ENCODE measurements at regions not wholly inside any gene's neighbourhood (a gene's known extent, or its start where the extent isn't known, plus 50 kb on each side); places are given as distances from the start of the nearest gene placed in this dataset.

DNA sequence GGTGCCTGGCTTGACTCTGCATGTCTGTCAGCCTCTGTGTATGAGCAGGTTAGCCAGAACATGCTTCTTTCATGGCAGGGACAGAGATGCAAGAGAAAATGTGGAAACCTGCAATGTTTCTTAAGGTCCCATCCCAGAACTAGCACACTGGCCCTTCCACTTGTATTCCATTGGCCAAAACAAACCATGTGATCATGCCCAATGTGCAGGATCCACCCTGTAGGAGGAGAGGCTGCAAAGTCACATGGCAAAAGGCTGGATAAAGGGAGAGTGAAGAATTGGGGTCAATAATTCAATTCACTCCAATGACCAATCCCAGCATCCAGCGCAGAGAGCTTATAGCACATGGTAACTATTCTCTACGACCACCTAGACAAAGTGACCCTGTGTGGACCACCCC, 405.5 kb downstream of the MIAT start:
- no peaks in the 10 kb centered on the region for H3K9me3 ChIP-seq
- TF ChIP-seq, protein P1, sequence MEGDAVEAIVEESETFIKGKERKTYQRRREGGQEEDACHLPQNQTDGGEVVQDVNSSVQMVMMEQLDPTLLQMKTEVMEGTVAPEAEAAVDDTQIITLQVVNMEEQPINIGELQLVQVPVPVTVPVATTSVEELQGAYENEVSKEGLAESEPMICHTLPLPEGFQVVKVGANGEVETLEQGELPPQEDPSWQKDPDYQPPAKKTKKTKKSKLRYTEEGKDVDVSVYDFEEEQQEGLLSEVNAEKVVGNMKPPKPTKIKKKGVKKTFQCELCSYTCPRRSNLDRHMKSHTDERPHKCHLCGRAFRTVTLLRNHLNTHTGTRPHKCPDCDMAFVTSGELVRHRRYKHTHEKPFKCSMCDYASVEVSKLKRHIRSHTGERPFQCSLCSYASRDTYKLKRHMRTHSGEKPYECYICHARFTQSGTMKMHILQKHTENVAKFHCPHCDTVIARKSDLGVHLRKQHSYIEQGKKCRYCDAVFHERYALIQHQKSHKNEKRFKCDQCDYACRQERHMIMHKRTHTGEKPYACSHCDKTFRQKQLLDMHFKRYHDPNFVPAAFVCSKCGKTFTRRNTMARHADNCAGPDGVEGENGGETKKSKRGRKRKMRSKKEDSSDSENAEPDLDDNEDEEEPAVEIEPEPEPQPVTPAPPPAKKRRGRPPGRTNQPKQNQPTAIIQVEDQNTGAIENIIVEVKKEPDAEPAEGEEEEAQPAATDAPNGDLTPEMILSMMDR (IDR thresholded peaks at IDR 0.05): no peak
- TF ChIP-seq POLR2A (IDR thresholded peaks at IDR 0.05) (no peak), POLR2AphosphoS5 (IDR thresholded peaks at IDR 0.05; ENCODE audit: insufficient read depth in 1 of 2, low read depth in 1 of 2) (no peak)
- H3K27me3 ChIP-seq: no peaks in the 10 kb centered on the region
- intact Hi-C loops (cut with DNase I): no loop called here
- no peak overlapping the region for H3K27ac ChIP-seq
- H3K4me3 ChIP-seq: no peak overlapping the region
- no peak for DNase-seq (ENCODE audit: extremely low spot score in 2 of 2)
- no peaks in the 10 kb centered on the region for H3K4me1 ChIP-seq
- H3K36me3 ChIP-seq: no peaks in the 10 kb centered on the region

DNA sequence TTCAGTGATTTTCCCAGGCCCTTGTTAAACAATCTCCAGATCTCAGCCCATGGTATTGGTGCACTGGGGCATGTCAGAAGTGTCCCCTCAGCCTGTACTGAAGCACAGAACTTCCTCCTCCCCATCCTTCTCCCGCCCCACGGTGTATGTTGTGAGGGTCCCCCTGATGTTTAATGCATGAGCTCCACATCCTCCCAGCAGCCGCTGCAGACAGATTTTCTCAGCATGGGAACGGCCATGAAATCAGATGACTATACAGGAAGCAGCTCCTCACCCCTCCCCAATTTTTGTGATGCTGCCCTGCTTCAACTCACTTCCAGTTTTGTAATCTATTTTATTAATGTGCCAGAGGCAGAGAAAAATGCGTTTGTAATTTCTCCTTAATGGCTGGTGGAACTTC, 406.0 kb downstream of the MIAT start:
- DNase-seq (ENCODE audit: extremely low spot score in 2 of 2): no peak
- intact Hi-C loops (cut with DNase I): no loop called here
- no peak for TF ChIP-seq POLR2A (IDR thresholded peaks at IDR 0.05)

DNA sequence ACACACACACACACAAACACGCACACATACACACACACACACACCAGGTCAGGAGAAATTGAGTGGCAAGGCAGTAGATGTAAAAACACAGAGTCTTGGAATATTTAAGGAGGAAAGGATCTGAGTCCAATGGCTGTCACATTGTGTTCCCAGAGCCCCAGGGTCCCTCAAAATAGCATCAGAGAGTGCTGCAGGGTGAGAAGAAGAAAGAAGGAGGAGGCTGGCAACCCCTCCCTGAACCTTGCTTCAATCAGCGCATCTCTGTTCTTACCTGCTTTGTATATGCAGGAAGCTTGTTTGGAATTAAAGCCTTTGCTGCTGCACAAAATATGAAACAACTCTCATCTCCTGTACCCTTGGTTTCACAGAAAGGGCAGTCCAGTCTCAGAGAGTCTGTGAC, 406.5 kb downstream of the MIAT start:
- Histone ChIP-seq H3K27ac (no peak overlapping the region), H3K4me3 (no peak overlapping the region), H3K4me1 (no peaks in the 10 kb centered on the region), H3K9me3 (no peaks in the 10 kb centered on the region), H3K27me3 (no peaks in the 10 kb centered on the region), H3K36me3 (no peaks in the 10 kb centered on the region)
- intact Hi-C loops (cut with DNase I): no loop called here
- DNase-seq (ENCODE audit: extremely low spot score in 2 of 2): no peak
- no peak for TF ChIP-seq POLR2AphosphoS5 (IDR thresholded peaks at IDR 0.05; ENCODE audit: insufficient read depth in 1 of 2, low read depth in 1 of 2)
- TF ChIP-seq, protein P1 (IDR thresholded peaks at IDR 0.05): no peak
- TF ChIP-seq POLR2A (IDR thresholded peaks at IDR 0.05): no peak

More for the DNA sequence above, 406.0 kb downstream of the MIAT start:
- Histone ChIP-seq H3K4me1 (no peaks in the 10 kb centered on the region), H3K4me3 (no peak overlapping the region), H3K27me3 (no peaks in the 10 kb centered on the region), H3K36me3 (no peaks in the 10 kb centered on the region), H3K27ac (no peak overlapping the region), H3K9me3 (no peaks in the 10 kb centered on the region)

DNA sequence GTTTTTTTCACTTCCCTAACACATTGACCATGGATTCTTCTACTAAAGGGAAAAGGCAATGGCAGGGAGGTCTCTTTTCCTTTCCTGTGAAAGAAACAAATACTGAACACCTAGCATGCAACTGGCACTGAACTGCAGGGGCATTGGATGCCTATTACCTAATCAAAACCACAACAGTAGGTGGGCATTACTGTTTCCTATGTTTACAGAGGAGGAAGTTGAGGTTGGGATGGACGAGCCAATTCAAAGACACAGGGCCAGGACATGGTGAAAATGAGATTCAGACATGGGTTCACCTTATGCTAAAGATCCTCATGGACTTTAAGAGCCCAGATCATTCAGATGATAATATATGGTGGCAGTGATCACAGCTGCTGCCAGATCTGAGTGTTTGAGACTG, 407.0 kb downstream of the MIAT start:
- DNase-seq (ENCODE audit: extremely low spot score in 2 of 2): no peak
- intact Hi-C loops (cut with DNase I): no loop called here
- H3K4me3 ChIP-seq: no peak overlapping the region
- TF ChIP-seq POLR2A (IDR thresholded peaks at IDR 0.05): no peak
- TF ChIP-seq, protein P1 (IDR thresholded peaks at IDR 0.05): no peak
- TF ChIP-seq POLR2AphosphoS5 (IDR thresholded peaks at IDR 0.05; ENCODE audit: insufficient read depth in 1 of 2, low read depth in 1 of 2): no peak
- H3K4me1 ChIP-seq: no peaks in the 10 kb centered on the region
- H3K9me3 ChIP-seq: no peaks in the 10 kb centered on the region
- H3K36me3 ChIP-seq: no peaks in the 10 kb centered on the region
- no peak overlapping the region for H3K27ac ChIP-seq
- H3K27me3 ChIP-seq: no peaks in the 10 kb centered on the region

DNA sequence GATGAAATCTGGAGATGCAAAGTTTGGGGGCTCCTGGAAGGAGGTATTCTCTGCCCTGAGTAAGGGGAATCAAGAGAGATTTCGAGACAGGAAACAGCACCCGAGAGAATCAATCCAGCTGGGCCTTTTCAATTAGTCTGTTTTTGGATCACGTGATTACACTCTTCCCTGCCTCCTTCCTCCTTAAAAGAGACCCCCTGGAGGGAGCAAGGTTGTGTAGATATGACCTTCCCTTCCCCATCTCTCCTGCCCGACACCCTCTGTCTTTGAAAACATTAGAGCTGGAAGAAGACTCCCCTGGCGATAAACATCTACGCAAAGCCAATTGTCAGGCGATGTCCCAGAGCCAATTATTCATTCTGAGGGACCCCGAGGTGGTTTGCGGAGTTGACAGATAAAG, 407.9 kb downstream of the MIAT start:
- H3K27ac ChIP-seq: no peak overlapping the region
- no peaks in the 10 kb centered on the region for H3K36me3 ChIP-seq
- no peak overlapping the region for H3K4me3 ChIP-seq
- no peaks in the 10 kb centered on the region for H3K9me3 ChIP-seq
- DNase-seq (ENCODE audit: extremely low spot score in 2 of 2): no peak
- H3K4me1 ChIP-seq: no peaks in the 10 kb centered on the region
- TF ChIP-seq, protein P1 (IDR thresholded peaks at IDR 0.05): no peak
- TF ChIP-seq POLR2AphosphoS5 (IDR thresholded peaks at IDR 0.05; ENCODE audit: insufficient read depth in 1 of 2, low read depth in 1 of 2) (no peak), POLR2A (IDR thresholded peaks at IDR 0.05) (no peak)
- intact Hi-C loops (cut with DNase I): no loop called here
- H3K27me3 ChIP-seq: no peaks in the 10 kb centered on the region

DNA sequence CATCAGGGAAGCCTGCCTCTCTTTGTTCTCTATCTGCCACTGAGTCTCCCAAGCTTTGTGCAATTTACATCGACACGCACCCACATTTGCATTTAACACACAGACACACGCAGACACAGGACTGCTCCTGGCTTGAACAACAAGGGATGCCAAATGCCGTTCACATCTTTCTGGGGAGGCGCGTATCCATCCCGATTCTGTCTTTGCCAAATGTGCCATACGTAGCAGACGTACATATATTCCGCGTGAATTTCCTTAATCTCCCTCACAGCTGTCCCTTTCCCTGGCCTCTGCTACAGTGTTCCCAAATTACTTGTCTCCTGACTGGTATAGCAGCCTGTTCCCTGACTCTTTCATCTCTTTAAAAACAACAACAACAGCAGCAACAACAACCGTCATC, 409.5 kb downstream of the MIAT start:
- no peaks in the 10 kb centered on the region for H3K4me1 ChIP-seq
- no peak overlapping the region for H3K27ac ChIP-seq
- no peaks in the 10 kb centered on the region for H3K36me3 ChIP-seq
- H3K9me3 ChIP-seq: no peaks in the 10 kb centered on the region
- intact Hi-C loops (cut with DNase I): no loop called here
- no peaks in the 10 kb centered on the region for H3K27me3 ChIP-seq
- no peak overlapping the region for H3K4me3 ChIP-seq
- no peak for DNase-seq (ENCODE audit: extremely low spot score in 2 of 2)
- TF ChIP-seq POLR2AphosphoS5 (IDR thresholded peaks at IDR 0.05; ENCODE audit: insufficient read depth in 1 of 2, low read depth in 1 of 2) (no peak), POLR2A (IDR thresholded peaks at IDR 0.05) (no peak)
- TF ChIP-seq, protein P1 (IDR thresholded peaks at IDR 0.05): no peak

Measured in vagina (tissue), 2 donors.